HepG2 (cell line): ENCODE measurements at regions not wholly inside any gene's neighbourhood (a gene's known extent, or its start where the extent isn't known, plus 50 kb on each side); places are given as distances from the start of the nearest gene placed in this dataset.

Source experiments
- ATAC-seq: fragments of 200-7000 bp; cut with Tn5 transposase; 3 replicates; pipeline ENCODE4 v1.9.1; 2020; ENCODE audit warnings: mild to moderate bottlenecking, moderate library complexity
- BruUV-seq: library from RNA; stranded (reverse); fragments of 400-500 nt; replicated peaks from 2 replicates; lab custom pipeline; 2021; lab: Mats Ljungman, UMichigan
- CTCF ChIA-PET: fragments of 300-600 bp; formaldehyde crosslinking; extraction: SDS; loops from one replicate; lab custom pipeline; 2021; ENCODE audit warnings: low total read pairs, inconsistent platforms, low intra/inter-chr PET ratio; lab: Yijun Ruan, JAX
- POLR2A ChIA-PET: fragments of 350-600 bp; sonication (Branson Sonifier 250); formaldehyde crosslinking; loops from one replicate; lab custom pipeline; 2020; ENCODE audit warnings: antibody characterized with exemption, inconsistent platforms; lab: Yijun Ruan, JAX
- DNase-seq: peaks from one replicate; pipeline ENCODE4 v3.0.0-alpha.2; 2015; ENCODE audit warnings: low spot score
- FAIRE-seq: peaks from 3 replicates; lab custom pipeline; 2011; peaks lifted over from hg19 to GRCh38; lab: Jason Lieb, UNC
- H2AFZ ChIP-seq: one replicate; pipeline ENCODE4 v1.6.1; 2011; ENCODE audit warnings: low read length, inconsistent platforms
- H3K27ac ChIP-seq: fragments of 300-600 bp; 3 replicates; pipeline ENCODE4 v1.8.0; 2011; ENCODE audit warnings: mixed run types, mild to moderate bottlenecking, mixed read lengths, low read length, inconsistent platforms; ENCODE audit not compliant: insufficient read depth; ENCODE audit errors: extremely low read length
- H3K27me3 ChIP-seq, 2 experiments: fragments of 200-600 bp in 1 of 2; 2 replicates in 1 of 2; 3 replicates in 1 of 2; pipeline versions ENCODE4 v1.6.0 to v1.8.0; 2011; ENCODE audit warnings: low read length in 2 of 2, mild to moderate bottlenecking in 2 of 2, moderate library complexity in 2 of 2, inconsistent platforms in 1 of 2; ENCODE audit not compliant: insufficient read depth in 2 of 2, control insufficient read depth in 1 of 2
- H3K36me3 ChIP-seq, 2 experiments: fragments of 200-600 bp in 1 of 2; replicated peaks in 1 of 2; 2 replicates in 1 of 2; 3 replicates in 1 of 2; pipeline versions ENCODE4 v1.5.1 to v1.8.0; 2011; ENCODE audit warnings: low read length in 2 of 2, inconsistent platforms in 1 of 2; ENCODE audit not compliant: insufficient read depth in 2 of 2, control insufficient read depth in 1 of 2
- H3K4me1 ChIP-seq: 2 replicates; pipeline ENCODE4 v1.5.1; 2012; ENCODE audit warnings: low read length, inconsistent platforms; ENCODE audit not compliant: insufficient read depth
- H3K4me2 ChIP-seq: 2 replicates; pipeline ENCODE4 v1.6.0; 2011; ENCODE audit warnings: low read depth, low read length, inconsistent platforms
- H3K4me3 ChIP-seq, 3 experiments: fragments of 200-600 bp in 1 of 3; sonication (generic), shearing (Covaris generic) in 1 of 3; replicated peaks in 1 of 3; 2 replicates each; pipeline ENCODE4 v1.5.1; 2011 to 2016; ENCODE audit warnings: low read length in 3 of 3, inconsistent platforms in 2 of 3, low read depth in 2 of 3, mild to moderate bottlenecking in 2 of 3, control low read depth in 1 of 3, mixed read lengths in 1 of 3; ENCODE audit not compliant: insufficient read depth in 1 of 3
- H3K79me2 ChIP-seq: one replicate; pipeline ENCODE4 v1.6.1; 2011; ENCODE audit warnings: low read length, inconsistent platforms; ENCODE audit not compliant: insufficient read depth
- H3K9ac ChIP-seq: 2 replicates; pipeline ENCODE4 v1.6.0; 2011; ENCODE audit warnings: mild to moderate bottlenecking, low read depth, low read length, inconsistent platforms; ENCODE audit not compliant: insufficient read depth
- H3K9me3 ChIP-seq: 2 replicates; pipeline ENCODE4 v1.5.1; 2012; ENCODE audit warnings: mild to moderate bottlenecking, low read length
- H4K20me1 ChIP-seq: 2 replicates; pipeline ENCODE4 v1.6.0; 2011; ENCODE audit warnings: inconsistent platforms, mild to moderate bottlenecking, low read length, moderate library complexity; ENCODE audit not compliant: insufficient read depth
- KLF15 ChIP-seq: sonication (generic); formaldehyde crosslinking; IDR thresholded peaks from 2 replicates; pipeline ENCODE4 v1.8.1; 2023; ENCODE audit warnings: borderline replicate concordance, mild to moderate bottlenecking, inconsistent platforms, missing genetic modification reagents, mixed read lengths
- SALL1 ChIP-seq: sonication (generic); formaldehyde crosslinking; IDR thresholded peaks from 2 replicates; pipeline ENCODE4 v1.8.0; 2022; ENCODE audit warnings: mild to moderate bottlenecking, missing genetic modification reagents
- TBL1XR1 ChIP-seq: fragments of 150-350 bp; IDR thresholded peaks from 2 replicates; pipeline ENCODE4 v1.6.1; 2014; ENCODE audit warnings: borderline replicate concordance, low read length; ENCODE audit not compliant: partially characterized antibody
- TBX3 ChIP-seq: fragments of 450-650 bp; IDR thresholded peaks from 2 replicates; pipeline ENCODE4 v1.6.1; 2017; ENCODE audit warnings: antibody characterized with exemption, mild to moderate bottlenecking, inconsistent platforms, borderline replicate concordance
- TSC22D2 ChIP-seq: sonication (generic); formaldehyde crosslinking; IDR thresholded peaks from 2 replicates; pipeline ENCODE4 v1.5.1; 2020; ENCODE audit warnings: missing genetic modification reagents, mild to moderate bottlenecking, borderline replicate concordance
- ZNF34 ChIP-seq: sonication (generic); formaldehyde crosslinking; IDR thresholded peaks from 2 replicates; pipeline ENCODE4 v1.4.0; 2020; ENCODE audit warnings: mild to moderate bottlenecking, missing genetic modification reagents, borderline replicate concordance
- ZNF607 ChIP-seq: sonication (generic); formaldehyde crosslinking; IDR thresholded peaks from 2 replicates; pipeline ENCODE4 v1.5.1; 2020; ENCODE audit warnings: missing genetic modification reagents, mild to moderate bottlenecking, borderline replicate concordance
- WGBS: methylation state at CpG from one replicate; pipeline ENCODE4 v1.1.6; 2017; ENCODE audit warnings: low lambda C conversion rate; 5-methylcytosine and 5-hydroxymethylcytosine counted together
- in situ Hi-C: cut with HindIII; loops from 2 replicates; pipeline ENCODE4 v1.10.0; 2017; ENCODE audit warnings: low pct_unique_long_range_greater_than_20kb; ENCODE audit not compliant: extremely low pct_ligation_motif_present
- intact Hi-C: fragments of 100-400 bp; cut with micrococcal nuclease; formaldehyde crosslinking; loops from one replicate; pipeline ENCODE4 v1.10.0; 2022; ENCODE audit not compliant: unreplicated experiment
- TF ChIP-seq, protein P1 (sequence below): sonication (generic); formaldehyde crosslinking; IDR thresholded peaks from 2 replicates; pipeline ENCODE4 v1.5.0; 2020; ENCODE audit warnings: mild to moderate bottlenecking, missing genetic modification reagents
- TF ChIP-seq, protein P2 (sequence below): sonication (generic); formaldehyde crosslinking; IDR thresholded peaks from 2 replicates; pipeline ENCODE4 v1.4.0; 2020; ENCODE audit warnings: mild to moderate bottlenecking, missing genetic modification reagents

DNA sequence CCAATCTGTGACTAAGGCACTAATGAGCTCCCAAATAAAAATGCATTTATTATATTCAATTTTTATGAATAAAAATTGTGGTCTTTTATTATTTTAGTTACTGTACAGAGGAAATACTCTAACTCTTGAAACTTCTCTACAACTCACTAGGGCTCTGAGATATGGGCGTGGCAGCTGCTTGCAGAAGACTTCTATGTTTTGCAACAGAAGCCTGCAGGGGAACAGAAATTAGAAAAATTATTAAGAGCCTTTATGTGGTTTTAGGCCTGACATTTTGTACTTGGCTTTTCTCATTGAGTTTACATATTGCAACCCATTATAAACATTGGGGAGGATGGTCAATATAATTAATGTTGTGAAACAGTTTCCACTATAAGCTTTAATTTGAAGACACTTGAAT lies 581.4 kb downstream of the TNS3 start:
- no peak for FAIRE-seq
- no peak for ATAC-seq
- in situ Hi-C loops = no loop called here
- POLR2A ChIA-PET = no interaction called here
- H3K4me2 ChIP-seq = no peak overlapping the region
- no peak overlapping the region for H3K9ac ChIP-seq
- WGBS = 4% methylated on average over 1 of the region's 1 CpG
- H4K20me1 ChIP-seq = no peaks in the 10 kb centered on the region
- TF ChIP-seq, protein P1, sequence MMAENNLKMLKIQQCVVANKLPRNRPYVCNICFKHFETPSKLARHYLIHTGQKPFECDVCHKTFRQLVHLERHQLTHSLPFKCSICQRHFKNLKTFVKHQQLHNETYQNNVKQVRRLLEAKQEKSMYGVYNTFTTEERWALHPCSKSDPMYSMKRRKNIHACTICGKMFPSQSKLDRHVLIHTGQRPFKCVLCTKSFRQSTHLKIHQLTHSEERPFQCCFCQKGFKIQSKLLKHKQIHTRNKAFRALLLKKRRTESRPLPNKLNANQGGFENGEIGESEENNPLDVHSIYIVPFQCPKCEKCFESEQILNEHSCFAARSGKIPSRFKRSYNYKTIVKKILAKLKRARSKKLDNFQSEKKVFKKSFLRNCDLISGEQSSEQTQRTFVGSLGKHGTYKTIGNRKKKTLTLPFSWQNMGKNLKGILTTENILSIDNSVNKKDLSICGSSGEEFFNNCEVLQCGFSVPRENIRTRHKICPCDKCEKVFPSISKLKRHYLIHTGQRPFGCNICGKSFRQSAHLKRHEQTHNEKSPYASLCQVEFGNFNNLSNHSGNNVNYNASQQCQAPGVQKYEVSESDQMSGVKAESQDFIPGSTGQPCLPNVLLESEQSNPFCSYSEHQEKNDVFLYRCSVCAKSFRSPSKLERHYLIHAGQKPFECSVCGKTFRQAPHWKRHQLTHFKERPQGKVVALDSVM (CRISPR knock-in tag) = no peak
- TF ChIP-seq KLF15 (CRISPR knock-in tag) (no peak), ZNF607 (CRISPR knock-in tag) (no peak), TBX3 (no peak)
- BruUV-seq = no TSS peak
- H3K4me3 ChIP-seq = no peak overlapping the region
- H2AFZ ChIP-seq = no peak overlapping the region
- H3K27ac ChIP-seq = no peak overlapping the region
- CTCF ChIA-PET = no interaction called here
- DNase-seq = no peak
- no peaks in the 10 kb centered on the region for H3K36me3 ChIP-seq
- H3K27me3 ChIP-seq = no peaks in the 10 kb centered on the region; a peak in 1 of 5 replicates
- intact Hi-C loops = no loop called here
- no peaks in the 10 kb centered on the region for H3K9me3 ChIP-seq
- no peaks in the 10 kb centered on the region for H3K4me1 ChIP-seq
- H3K79me2 ChIP-seq = no peaks in the 10 kb centered on the region

DNA sequence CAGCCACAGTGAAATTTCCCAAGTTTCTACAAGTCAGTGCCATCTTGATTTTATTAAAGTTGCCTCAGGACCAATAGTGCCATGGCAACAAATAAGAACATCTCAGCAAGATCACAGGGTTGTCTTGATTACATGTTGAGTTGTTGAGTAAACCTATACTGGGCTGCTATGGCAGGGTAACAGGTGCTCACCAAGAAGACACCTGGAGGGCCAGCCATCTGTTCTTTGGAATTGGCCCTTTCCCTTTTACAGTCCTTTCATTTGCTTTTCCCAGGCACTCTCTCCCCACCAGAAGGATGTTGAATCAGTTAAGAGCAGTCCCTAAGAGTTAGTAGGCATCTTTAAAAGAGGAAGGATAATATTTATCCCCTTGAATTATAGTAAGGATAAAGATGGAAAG lies 582.0 kb downstream of the TNS3 start:
- no peak overlapping the region for H3K27ac ChIP-seq
- H4K20me1 ChIP-seq = no peaks in the 10 kb centered on the region
- intact Hi-C loops (no loop called here), in situ Hi-C loops (no loop called here)
- no TSS peak for BruUV-seq
- H3K79me2 ChIP-seq = no peaks in the 10 kb centered on the region
- POLR2A ChIA-PET = no interaction called here
- H3K9me3 ChIP-seq = no peaks in the 10 kb centered on the region
- CTCF ChIA-PET = no interaction called here
- no peak overlapping the region for H3K9ac ChIP-seq
- no peak overlapping the region for H2AFZ ChIP-seq
- no peak overlapping the region for H3K4me3 ChIP-seq
- H3K27me3 ChIP-seq = no peaks in the 10 kb centered on the region; a peak in 1 of 5 replicates
- FAIRE-seq = no peak
- H3K4me2 ChIP-seq = no peak overlapping the region
- ATAC-seq = no peak
- TF ChIP-seq SALL1 (CRISPR knock-in tag) (no peak), TSC22D2 (CRISPR knock-in tag) (no peak), TBL1XR1 (no peak), ZNF34 (CRISPR knock-in tag) (no peak)
- TF ChIP-seq, protein P2, sequence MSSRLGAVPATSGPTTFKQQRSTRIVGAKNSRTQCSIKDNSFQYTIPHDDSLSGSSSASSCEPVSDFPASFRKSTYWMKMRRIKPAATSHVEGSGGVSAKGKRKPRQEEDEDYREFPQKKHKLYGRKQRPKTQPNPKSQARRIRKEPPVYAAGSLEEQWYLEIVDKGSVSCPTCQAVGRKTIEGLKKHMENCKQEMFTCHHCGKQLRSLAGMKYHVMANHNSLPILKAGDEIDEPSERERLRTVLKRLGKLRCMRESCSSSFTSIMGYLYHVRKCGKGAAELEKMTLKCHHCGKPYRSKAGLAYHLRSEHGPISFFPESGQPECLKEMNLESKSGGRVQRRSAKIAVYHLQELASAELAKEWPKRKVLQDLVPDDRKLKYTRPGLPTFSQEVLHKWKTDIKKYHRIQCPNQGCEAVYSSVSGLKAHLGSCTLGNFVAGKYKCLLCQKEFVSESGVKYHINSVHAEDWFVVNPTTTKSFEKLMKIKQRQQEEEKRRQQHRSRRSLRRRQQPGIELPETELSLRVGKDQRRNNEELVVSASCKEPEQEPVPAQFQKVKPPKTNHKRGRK = no peak
- TF ChIP-seq, all 625 proteins: peak for 0
- DNase-seq = no peak
- H3K36me3 ChIP-seq = no peaks in the 10 kb centered on the region
- no peaks in the 10 kb centered on the region for H3K4me1 ChIP-seq
